DMS53 (cell line): ENCODE measurements at regions not wholly inside any gene's neighbourhood (a gene's known extent, or its start where the extent isn't known, plus 50 kb on each side); places are given as distances from the start of the nearest gene placed in this dataset.
"Not testable (repeated sequence)": the region's sequence is repeated elsewhere in the genome, so short reads cannot be mapped to it uniquely, and the experiment has no call there.

ENCODE experiments used
- DNase-seq: peaks from one replicate; lab custom pipeline; 2025; lab: John Stamatoyannopoulos, UW

DNA sequence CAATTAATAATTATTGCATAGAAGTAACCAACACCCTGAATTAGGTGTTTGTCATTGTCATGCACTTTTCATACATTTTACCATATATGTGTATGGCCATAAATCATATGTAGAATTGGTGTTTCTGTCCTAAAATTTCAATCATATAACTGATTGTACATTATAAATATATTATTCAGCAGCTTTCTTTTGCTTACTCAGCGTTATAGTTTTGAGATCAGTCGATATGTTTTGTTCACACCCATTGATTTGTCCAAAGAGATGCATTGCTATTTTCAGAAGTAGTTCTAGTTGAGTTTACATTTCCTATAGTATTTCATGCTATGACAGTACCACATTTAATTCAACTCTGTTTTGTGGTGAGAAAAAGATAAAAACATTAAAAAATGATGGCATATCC, 50.5 kb upstream of the PARP4 start:
- no peak for DNase-seq

DNA sequence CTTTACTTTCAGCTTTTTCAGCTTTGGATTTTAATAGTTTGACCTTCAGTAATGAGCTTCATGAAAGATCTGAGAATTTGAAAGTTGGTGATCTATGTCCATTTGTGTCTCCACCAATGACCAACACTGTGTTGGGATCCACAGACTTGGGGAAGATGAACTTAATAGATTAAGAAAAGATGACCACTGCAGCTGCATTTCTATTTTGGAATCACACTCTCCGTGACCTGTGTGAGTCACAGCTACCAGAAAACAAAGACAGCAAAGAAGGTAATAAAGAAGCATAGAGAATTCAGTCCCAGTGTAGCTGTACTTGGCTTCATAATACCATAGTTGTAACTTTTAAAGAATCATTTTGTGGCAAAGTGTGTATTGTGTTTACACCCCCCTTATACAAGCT, 51.4 kb upstream of the PARP4 start:
- DNase-seq = not testable (repeated sequence)

- DNase-seq = no peak
These were observed 52.3 kb upstream of the PARP4 start for GRCh38 chr13:24564881-24565280.

GRCh38 chr13:24567593-24567992, 55.0 kb upstream of the PARP4 start:
- DNase-seq = not testable (repeated sequence)

DNA sequence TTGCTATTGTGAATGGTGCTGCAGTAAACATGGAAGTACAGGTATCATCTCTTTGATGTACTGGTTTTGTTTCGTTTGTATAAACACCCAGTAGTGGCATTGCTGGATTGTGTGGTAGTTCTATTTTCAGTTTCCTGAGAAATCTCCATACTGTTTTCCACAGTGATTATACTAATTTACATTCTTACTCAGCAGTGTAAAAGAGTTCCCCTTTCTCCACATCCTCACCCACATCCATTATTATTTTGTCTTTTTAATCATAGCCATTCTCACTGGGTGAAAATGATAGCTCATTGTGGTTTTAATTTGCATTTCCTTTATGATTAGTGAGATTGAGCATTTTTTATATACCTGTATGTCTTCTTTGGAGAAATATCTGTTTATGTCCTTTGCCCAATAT, 62.3 kb upstream of the PARP4 start:
- no peak for DNase-seq

DNA sequence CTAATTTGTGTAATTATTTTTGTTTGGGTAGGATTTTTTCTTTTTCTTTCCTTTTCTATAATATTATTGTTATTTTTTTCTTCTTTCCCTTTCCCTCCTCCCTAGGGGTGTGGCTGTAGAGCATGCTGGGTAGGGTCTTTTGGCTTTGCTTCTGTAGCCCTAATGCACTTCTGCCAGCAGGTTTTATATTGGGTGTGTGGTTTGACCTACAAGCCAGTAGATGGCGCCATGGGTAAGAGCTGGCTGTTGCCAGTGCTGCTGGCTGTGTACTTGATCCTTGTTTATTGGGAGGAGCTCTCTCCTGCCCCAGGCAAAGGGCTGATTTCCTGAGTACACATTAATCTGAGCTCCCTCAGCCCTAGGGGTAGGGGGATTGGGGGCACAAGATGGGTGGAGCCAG, 67.7 kb upstream of the PARP4 start:
- peak; percentile 65 for DNase-seq

DNA sequence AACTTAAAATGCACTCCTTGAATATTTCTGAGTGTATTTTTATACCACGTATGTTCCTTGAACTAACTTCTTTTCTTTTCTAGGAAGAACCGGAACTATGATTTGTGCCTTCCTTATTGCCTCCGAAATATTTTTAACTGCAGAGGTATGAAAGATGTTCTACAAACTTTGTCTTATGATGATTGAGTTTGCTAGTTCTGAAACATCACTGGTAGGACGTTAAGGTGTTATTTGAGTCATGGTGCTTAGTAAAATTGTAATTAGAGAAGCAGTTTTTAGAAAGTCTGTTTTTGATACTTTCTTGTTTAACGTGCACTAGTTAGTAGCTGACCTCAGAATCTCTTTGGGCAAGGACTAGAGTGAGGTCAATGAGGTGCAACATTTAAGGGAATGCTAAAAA, 69.0 kb upstream of the PARP4 start:
- not testable (repeated sequence) for DNase-seq

DNA sequence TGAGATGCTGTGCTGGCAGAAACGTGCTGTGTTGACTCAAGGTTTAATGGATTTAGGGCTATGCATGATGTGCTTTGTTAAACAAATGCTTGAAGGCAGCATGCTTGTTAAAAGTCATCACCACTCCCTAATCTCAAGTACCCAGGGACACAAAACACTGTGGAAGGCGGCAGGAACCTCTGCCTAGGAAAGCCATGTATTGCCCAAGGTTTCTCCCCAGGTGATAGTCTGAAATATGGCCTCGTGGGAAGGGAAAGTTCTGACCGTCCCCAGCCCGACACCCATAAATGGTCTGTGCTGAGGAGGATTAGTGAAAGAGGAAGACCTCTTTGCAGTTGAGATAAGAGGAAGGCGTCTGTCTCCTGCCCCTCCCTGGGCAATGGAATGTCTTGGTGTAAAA, 79.1 kb upstream of the PARP4 start:
- DNase-seq = peak; percentile 50

DNA sequence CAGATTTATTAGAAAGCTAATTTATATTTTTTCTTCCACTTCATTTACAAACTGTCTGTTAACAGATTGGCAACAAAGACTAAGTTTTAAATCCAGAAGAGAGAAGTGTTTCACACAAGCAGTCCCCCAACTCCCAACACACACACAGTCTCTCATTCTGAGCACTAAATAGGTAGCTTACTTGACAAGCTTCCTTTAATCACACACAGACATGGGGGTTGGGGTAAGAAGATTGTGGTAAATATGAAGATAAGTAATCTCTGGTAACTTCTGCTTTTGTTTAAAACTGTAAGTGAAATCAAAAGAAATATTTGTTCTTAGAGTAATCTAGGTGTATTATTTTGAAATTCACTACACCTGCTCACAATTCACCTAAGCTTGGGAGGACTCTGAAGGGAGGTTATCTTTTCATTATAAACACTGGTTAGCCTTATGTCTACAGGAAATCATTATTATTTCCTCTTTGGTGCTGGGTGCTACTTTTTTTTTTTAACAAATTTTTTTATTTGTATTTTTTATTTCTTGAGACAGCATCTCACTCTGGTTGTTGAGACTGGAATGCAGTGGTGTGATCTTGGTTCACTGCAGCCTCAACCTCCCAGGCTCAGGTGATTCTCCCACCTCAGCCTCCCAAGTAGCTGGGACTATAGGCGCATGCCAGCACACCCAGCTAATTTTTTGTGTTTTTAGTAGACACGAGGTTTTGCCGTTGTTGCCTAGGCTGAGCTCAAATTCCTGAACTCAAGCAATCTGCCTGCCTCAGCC, 82.1 kb upstream of the ATP12A start:
- not testable (repeated sequence) for DNase-seq

DNA sequence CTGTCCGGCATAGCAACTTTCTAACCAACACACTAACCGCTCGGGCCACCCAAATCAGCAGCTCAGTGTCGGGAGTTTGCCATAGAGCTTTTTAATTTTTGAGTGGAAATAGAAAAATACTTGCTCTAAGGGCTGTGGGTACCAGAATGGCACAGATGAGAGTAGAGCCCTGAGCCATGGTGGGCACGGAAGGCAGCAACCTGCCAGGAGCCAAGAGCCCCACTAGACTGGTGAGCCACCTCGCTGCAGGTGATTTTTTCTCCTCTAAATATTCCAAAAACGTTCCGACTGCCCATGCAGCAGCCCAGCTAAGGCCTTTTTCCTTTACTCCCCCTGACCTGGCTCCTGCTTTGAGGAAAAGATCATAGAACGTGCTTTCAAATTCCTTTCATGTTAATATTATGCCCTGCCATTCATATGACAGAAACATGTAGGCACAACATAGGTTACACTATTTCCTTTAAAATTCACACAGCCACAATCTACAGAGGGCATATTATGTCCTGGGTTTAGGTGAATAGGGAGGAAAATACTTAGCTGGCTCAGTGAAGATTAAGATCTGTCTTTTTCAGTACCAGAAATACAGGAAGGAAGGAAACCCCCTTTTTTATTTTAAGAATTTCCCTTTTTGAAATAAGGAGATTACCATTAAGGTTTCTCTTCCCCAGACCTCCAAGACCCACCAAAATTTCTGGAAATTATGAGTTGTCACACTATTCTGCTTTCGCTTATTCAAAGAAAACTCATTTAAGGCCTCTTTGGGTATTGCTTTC, 81.0 kb upstream of the ATP12A start:
- DNase-seq = not testable (repeated sequence)

GRCh38 chr13:24605923-24606372, 74.3 kb upstream of the ATP12A start:
- DNase-seq = peak; percentile 85

GRCh38 chr13:24606486-24607170, 73.6 kb upstream of the ATP12A start:
- no peak for DNase-seq

DNA sequence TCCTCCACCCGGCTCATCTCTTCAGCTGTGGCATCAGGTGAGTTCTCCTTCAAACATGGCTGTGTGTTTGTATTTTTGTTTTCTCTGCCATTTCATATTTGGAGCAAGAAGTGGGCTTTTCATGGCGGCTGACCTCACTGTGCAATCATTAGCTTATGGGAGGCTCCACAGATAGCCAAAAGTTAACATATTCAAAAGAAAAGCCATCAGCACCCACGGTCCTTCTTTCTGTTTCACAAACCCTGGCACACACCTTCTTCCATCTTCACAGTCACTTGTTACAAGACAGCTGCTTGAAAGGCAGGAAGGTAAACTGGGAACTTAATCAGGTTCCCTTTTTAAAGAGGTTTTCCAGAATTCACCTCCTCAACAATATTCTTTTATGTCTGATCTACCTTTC, 69.3 kb upstream of the ATP12A start:
- no peak for DNase-seq

DNA sequence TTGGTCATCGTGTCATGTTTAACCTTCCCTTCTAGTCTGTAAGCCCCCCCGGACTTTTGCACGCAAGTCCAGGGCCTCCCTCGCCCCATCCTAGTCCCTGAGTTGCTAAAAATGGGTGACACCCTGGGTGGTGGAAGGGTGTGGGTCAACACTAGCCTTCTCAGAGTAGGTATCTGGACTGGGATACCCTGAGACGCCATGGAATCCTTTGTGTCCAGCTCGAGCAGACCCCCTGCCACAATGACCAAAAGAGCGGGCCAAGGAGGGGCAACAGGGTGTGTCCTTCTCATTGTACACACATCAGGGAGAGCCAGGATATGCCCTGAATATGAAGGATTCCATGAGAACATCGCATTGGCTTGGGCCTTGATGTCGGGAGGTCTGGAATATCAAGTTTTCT, 67.5 kb upstream of the ATP12A start:
- DNase-seq = no peak

GRCh38 chr13:24613128-24613527, 67.1 kb upstream of the ATP12A start:
- no peak for DNase-seq

- DNase-seq = no peak
These were observed 66.5 kb upstream of the ATP12A start for GRCh38 chr13:24613755-24614154.

DNA sequence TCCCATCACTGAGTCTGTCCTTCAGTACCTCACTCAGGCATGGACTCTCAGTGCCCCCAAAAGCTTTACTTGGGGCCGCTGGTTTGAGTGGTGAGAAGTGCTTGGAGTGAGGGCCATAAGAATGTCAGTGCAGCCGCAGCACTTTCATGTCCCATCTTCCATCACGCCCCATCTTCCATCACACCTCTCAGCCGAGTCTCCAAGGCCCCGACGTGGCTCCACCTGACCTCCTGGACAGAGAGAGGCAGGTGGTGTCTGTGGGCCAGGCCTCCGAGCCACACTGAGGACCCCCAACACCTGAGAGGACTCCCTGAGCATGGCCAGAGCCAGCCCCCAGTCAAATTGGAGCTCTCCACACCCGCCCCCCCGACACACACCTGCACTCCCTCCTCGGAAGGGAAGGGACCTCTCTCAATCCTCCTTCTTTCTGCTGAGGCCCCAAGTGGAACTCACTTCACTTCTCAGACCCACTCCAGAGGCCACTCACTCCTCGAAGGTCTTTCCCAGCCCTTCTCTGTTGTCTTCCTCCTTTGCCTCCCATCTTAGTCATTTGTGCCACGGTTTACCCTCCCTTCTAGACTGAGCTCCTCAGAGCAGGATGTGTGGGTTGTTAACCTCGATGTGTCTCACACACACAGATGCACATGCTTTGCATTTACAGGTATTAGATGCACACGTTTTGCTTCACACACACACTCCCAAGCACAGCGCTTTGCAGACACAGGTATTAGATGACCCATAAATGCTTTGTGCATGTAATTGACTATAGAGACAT, 65.7 kb upstream of the ATP12A start:
- no peak for DNase-seq

- no peak for DNase-seq
These were observed 65.1 kb upstream of the ATP12A start for GRCh38 chr13:24615114-24615513.

GRCh38 chr13:24615911-24616472, 64.2 kb upstream of the ATP12A start:
- no peak for DNase-seq

DNA sequence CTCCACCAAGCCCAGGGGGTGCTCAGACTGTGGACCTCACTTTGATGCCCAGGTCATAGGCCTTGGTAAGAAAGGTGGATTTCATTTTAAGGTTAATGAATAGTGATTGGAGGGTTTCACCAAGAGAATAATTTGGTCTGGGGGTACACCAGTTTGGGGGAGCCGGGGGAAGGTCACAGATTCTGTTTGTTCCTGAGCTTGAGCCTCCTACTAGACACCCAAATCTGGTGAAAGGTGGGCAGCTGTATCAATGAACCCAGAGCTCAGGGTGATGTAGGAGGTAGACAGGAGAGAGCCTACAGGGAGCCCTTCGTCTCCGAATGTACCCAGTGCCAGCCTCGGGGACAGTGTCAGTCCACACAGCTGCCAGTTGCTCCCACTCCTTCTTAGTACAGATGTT, 63.7 kb upstream of the ATP12A start:
- no peak for DNase-seq

GRCh38 chr13:24617256-24618010, 62.8 kb upstream of the ATP12A start:
- no peak for DNase-seq
